Karpas-422 (cell line): ENCODE measurements at regions not wholly inside any gene's neighbourhood (a gene's known extent, or its start where the extent isn't known, plus 50 kb on each side); places are given as distances from the start of the nearest gene placed in this dataset.

Source experiments
- DNase-seq: peaks from one replicate; pipeline ENCODE4 v3.0.0-alpha.2; 2015
- H2AFZ ChIP-seq: fragments of 200-600 bp; sonication (generic); 2 replicates; pipeline ENCODE4 v1.6.1; 2014; ENCODE audit warnings: antibody characterized with exemption, low read length, mixed read lengths
- H3K27ac ChIP-seq: fragments of 200-600 bp; sonication (generic); 2 replicates; pipeline ENCODE4 v1.5.1; 2014; ENCODE audit warnings: mild to moderate bottlenecking, low read length, moderate library complexity
- H3K27me3 ChIP-seq: fragments of 200-600 bp; sonication (generic); 2 replicates; pipeline ENCODE4 v1.6.1; 2014; ENCODE audit warnings: low read length, mixed read lengths
- H3K36me3 ChIP-seq: fragments of 200-600 bp; sonication (generic); 2 replicates; pipeline ENCODE4 v1.6.1; 2014; ENCODE audit warnings: low read length, mixed read lengths; ENCODE audit not compliant: insufficient read depth
- H3K4me1 ChIP-seq: fragments of 200-600 bp; sonication (generic); 2 replicates; pipeline ENCODE4 v1.6.1; 2014; ENCODE audit warnings: mild to moderate bottlenecking, low read length, mixed read lengths
- H3K4me2 ChIP-seq: fragments of 200-600 bp; sonication (generic); 2 replicates; pipeline ENCODE4 v1.6.1; 2014; ENCODE audit warnings: low read length, low read depth, mild to moderate bottlenecking; ENCODE audit not compliant: poor library complexity, severe bottlenecking
- H3K4me3 ChIP-seq: fragments of 200-600 bp; sonication (generic); 2 replicates; pipeline ENCODE4 v1.5.1; 2014; ENCODE audit warnings: mild to moderate bottlenecking, antibody characterized with exemption, low read length, mixed read lengths
- H3K79me2 ChIP-seq: fragments of 200-600 bp; sonication (generic); 2 replicates; pipeline ENCODE4 v1.6.1; 2014; ENCODE audit warnings: mild to moderate bottlenecking, low read length, mixed read lengths
- H3K9ac ChIP-seq: fragments of 200-600 bp; sonication (generic); 2 replicates; pipeline ENCODE4 v1.6.0; 2014; ENCODE audit warnings: low read length
- H3K9me2 ChIP-seq: fragments of 200-600 bp; sonication (generic), shearing (Covaris generic); replicated peaks from 2 replicates; pipeline ENCODE4 v1.6.0; 2014; ENCODE audit warnings: mild to moderate bottlenecking, low read length, moderate library complexity; ENCODE audit not compliant: insufficient read depth
- H3K9me3 ChIP-seq: fragments of 300-700, 200-600 bp; sonication (generic); 2 replicates; pipeline ENCODE4 v1.6.1; 2014; ENCODE audit warnings: low read length, mixed read lengths
- H4K20me1 ChIP-seq: fragments of 200-600 bp; sonication (generic); 2 replicates; pipeline ENCODE4 v1.6.1; 2014; ENCODE audit warnings: mild to moderate bottlenecking, antibody characterized with exemption, low read length, low read depth; ENCODE audit not compliant: insufficient read depth

GRCh38 chr13:111513766-111514609, 193.5 kb downstream of the TEX29 start:
- Histone ChIP-seq H3K36me3 (no peaks in the 10 kb centered on the region), H3K9ac (no peak overlapping the region), H3K4me1 (no peaks in the 10 kb centered on the region), H2AFZ (no peak overlapping the region), H3K9me3 (no peaks in the 10 kb centered on the region), H3K79me2 (no peaks in the 10 kb centered on the region), H3K27ac (no peak overlapping the region), H3K27me3 (no peaks in the 10 kb centered on the region), H3K4me2 (no peak overlapping the region), H4K20me1 (no peaks in the 10 kb centered on the region), H3K4me3 (no peak overlapping the region), H3K9me2 (no peaks in the 10 kb centered on the region)
- no peak for DNase-seq

GRCh38 chr13:111514610-111515306, 194.3 kb downstream of the TEX29 start:
- Histone ChIP-seq H3K27ac (no peak overlapping the region), H3K9me3 (no peaks in the 10 kb centered on the region), H2AFZ (no peak overlapping the region), H3K4me2 (no peak overlapping the region), H3K36me3 (no peaks in the 10 kb centered on the region), H4K20me1 (no peaks in the 10 kb centered on the region), H3K79me2 (no peaks in the 10 kb centered on the region), H3K4me3 (no peak overlapping the region), H3K4me1 (no peaks in the 10 kb centered on the region), H3K27me3 (no peaks in the 10 kb centered on the region), H3K9me2 (no peaks in the 10 kb centered on the region), H3K9ac (no peak overlapping the region)
- no peak for DNase-seq

- no peak overlapping the region for H3K4me3 ChIP-seq
- no peaks in the 10 kb centered on the region for H3K4me1 ChIP-seq
- H2AFZ ChIP-seq: no peak overlapping the region
- H3K79me2 ChIP-seq: no peaks in the 10 kb centered on the region
- H4K20me1 ChIP-seq: no peaks in the 10 kb centered on the region
- no peak overlapping the region for H3K4me2 ChIP-seq
- H3K9me3 ChIP-seq: no peaks in the 10 kb centered on the region
- H3K9me2 ChIP-seq: no peaks in the 10 kb centered on the region
- no peak for DNase-seq
- H3K36me3 ChIP-seq: no peaks in the 10 kb centered on the region
- no peak overlapping the region for H3K9ac ChIP-seq
- no peaks in the 10 kb centered on the region for H3K27me3 ChIP-seq
- H3K27ac ChIP-seq: no peak overlapping the region
Measured at GRCh38 chr13:111515307-111515617, 194.8 kb downstream of the TEX29 start.

- Histone ChIP-seq H3K4me1 (no peaks in the 10 kb centered on the region), H3K27ac (no peak overlapping the region), H3K9me2 (no peaks in the 10 kb centered on the region), H3K9me3 (no peaks in the 10 kb centered on the region), H3K4me2 (no peak overlapping the region), H3K9ac (no peak overlapping the region), H3K79me2 (no peaks in the 10 kb centered on the region), H3K36me3 (no peaks in the 10 kb centered on the region), H3K27me3 (no peaks in the 10 kb centered on the region), H3K4me3 (no peak overlapping the region), H2AFZ (no peak overlapping the region), H4K20me1 (no peaks in the 10 kb centered on the region)
- DNase-seq: no peak
Measured at GRCh38 chr13:111515635-111516034, 195.2 kb downstream of the TEX29 start.

GRCh38 chr13:111516712-111517640, 196.5 kb downstream of the TEX29 start:
- H3K27ac ChIP-seq: no peak overlapping the region
- no peaks in the 10 kb centered on the region for H3K9me3 ChIP-seq
- DNase-seq: no peak
- H3K4me2 ChIP-seq: no peak overlapping the region
- no peaks in the 10 kb centered on the region for H3K79me2 ChIP-seq
- H3K4me1 ChIP-seq: no peaks in the 10 kb centered on the region
- no peaks in the 10 kb centered on the region for H3K27me3 ChIP-seq
- H3K9ac ChIP-seq: no peak overlapping the region
- H4K20me1 ChIP-seq: no peaks in the 10 kb centered on the region
- H3K36me3 ChIP-seq: no peaks in the 10 kb centered on the region
- H2AFZ ChIP-seq: no peak overlapping the region
- no peak overlapping the region for H3K4me3 ChIP-seq
- no peaks in the 10 kb centered on the region for H3K9me2 ChIP-seq

- Histone ChIP-seq H3K27ac (no peak overlapping the region), H3K4me1 (no peaks in the 10 kb centered on the region), H3K79me2 (no peaks in the 10 kb centered on the region), H2AFZ (no peak overlapping the region), H3K27me3 (no peaks in the 10 kb centered on the region), H4K20me1 (no peaks in the 10 kb centered on the region), H3K4me3 (no peak overlapping the region), H3K9ac (no peak overlapping the region), H3K9me3 (no peaks in the 10 kb centered on the region), H3K4me2 (no peak overlapping the region), H3K9me2 (no peaks in the 10 kb centered on the region), H3K36me3 (no peaks in the 10 kb centered on the region)
- no peak for DNase-seq
Measured at GRCh38 chr13:111517641-111518010, 197.2 kb downstream of the TEX29 start.

GRCh38 chr13:111518161-111518792, 197.8 kb downstream of the TEX29 start:
- Histone ChIP-seq H3K36me3 (no peaks in the 10 kb centered on the region), H3K27ac (no peak overlapping the region)
- DNase-seq: no peak

GRCh38 chr13:111519041-111519440, 198.6 kb downstream of the TEX29 start:
- H3K4me2 ChIP-seq: no peak overlapping the region
- H3K9me2 ChIP-seq: no peaks in the 10 kb centered on the region
- no peak overlapping the region for H3K4me3 ChIP-seq
- H3K36me3 ChIP-seq: no peaks in the 10 kb centered on the region
- H3K79me2 ChIP-seq: no peaks in the 10 kb centered on the region
- no peak for DNase-seq
- no peak overlapping the region for H2AFZ ChIP-seq
- H3K9me3 ChIP-seq: no peaks in the 10 kb centered on the region
- H3K9ac ChIP-seq: no peak overlapping the region
- H3K27ac ChIP-seq: no peak overlapping the region
- H4K20me1 ChIP-seq: no peaks in the 10 kb centered on the region
- no peaks in the 10 kb centered on the region for H3K27me3 ChIP-seq
- H3K4me1 ChIP-seq: no peaks in the 10 kb centered on the region

More at GRCh38 chr13:111518161-111518792, 197.8 kb downstream of the TEX29 start:
- H3K4me3 ChIP-seq: no peak overlapping the region
- H3K79me2 ChIP-seq: no peaks in the 10 kb centered on the region
- H3K4me1 ChIP-seq: no peaks in the 10 kb centered on the region
- H4K20me1 ChIP-seq: no peaks in the 10 kb centered on the region
- H3K27me3 ChIP-seq: no peaks in the 10 kb centered on the region
- no peak overlapping the region for H3K9ac ChIP-seq
- H2AFZ ChIP-seq: no peak overlapping the region
- H3K9me3 ChIP-seq: no peaks in the 10 kb centered on the region
- no peaks in the 10 kb centered on the region for H3K9me2 ChIP-seq
- no peak overlapping the region for H3K4me2 ChIP-seq
